Memory B cell (primary cell): ENCODE measurements at regions not wholly inside any gene's neighbourhood (a gene's known extent, or its start where the extent isn't known, plus 50 kb on each side); places are given as distances from the start of the nearest gene placed in this dataset.
A peak's percentile ranks its signal among the peaks of the same experiment; 100 is the strongest.

ENCODE experiments used
- ATAC-seq: fragments of 150-1000 bp; cut with Tn5 transposase; 2 replicates; pipeline ENCODE4 v1.10.0; 2021; ENCODE audit warnings: low read depth, mild to moderate bottlenecking, moderate library complexity
- DNase-seq, 2 donors: peaks; one replicate each; pipeline ENCODE4 v3.0.0; 2022; ENCODE audit warnings: low spot score in 2 of 2
- H3K27ac Mint-ChIP-seq: one replicate; pipeline ENCODE4 v1.8.0; 2022; ENCODE audit warnings: mild to moderate bottlenecking, moderate library complexity, mixed read lengths
- H3K27me3 Mint-ChIP-seq: one replicate; pipeline ENCODE4 v1.8.0; 2022; ENCODE audit warnings: mixed read lengths
- H3K36me3 Mint-ChIP-seq: one replicate; pipeline ENCODE4 v1.8.0; 2022; ENCODE audit warnings: mild to moderate bottlenecking, mixed read lengths
- H3K4me1 Mint-ChIP-seq: one replicate; pipeline ENCODE4 v1.8.0; 2022; ENCODE audit warnings: mixed read lengths
- H3K4me3 Mint-ChIP-seq: one replicate; pipeline ENCODE4 v1.8.0; 2022; ENCODE audit warnings: mild to moderate bottlenecking, moderate library complexity, mixed read lengths
- H3K9me3 Mint-ChIP-seq: one replicate; pipeline ENCODE4 v1.8.0; 2022; ENCODE audit warnings: mixed read lengths

- no peak for ATAC-seq
- Mint-ChIP-seq H3K9me3 (no peaks in the 10 kb centered on the region), H3K4me1 (peaks cover 19% of the 10 kb centered on the region), H3K27me3 (no peaks in the 10 kb centered on the region), H3K4me3 (peak overlapping the region; percentile 73), H3K36me3 (no peaks in the 10 kb centered on the region), H3K27ac (peak overlapping the region; percentile 92)
- no peak for DNase-seq
These were observed 65.3 kb upstream of the IL12A start for GRCh38 chr3:159923336-159923735.

- H3K9me3 Mint-ChIP-seq: no peaks in the 10 kb centered on the region
- H3K27ac Mint-ChIP-seq: no peak overlapping the region
- H3K36me3 Mint-ChIP-seq: no peaks in the 10 kb centered on the region
- peaks cover 22% of the 10 kb centered on the region for H3K4me1 Mint-ChIP-seq
- ATAC-seq: no peak
- H3K4me3 Mint-ChIP-seq: no peak overlapping the region
- DNase-seq: no peak
- H3K27me3 Mint-ChIP-seq: no peaks in the 10 kb centered on the region
These were observed 64.7 kb upstream of the IL12A start for GRCh38 chr3:159923956-159924355.

- DNase-seq (no peak), ATAC-seq (no peak)
- Mint-ChIP-seq H3K9me3 (no peaks in the 10 kb centered on the region), H3K27me3 (no peaks in the 10 kb centered on the region), H3K36me3 (no peaks in the 10 kb centered on the region), H3K4me1 (peaks cover 22% of the 10 kb centered on the region), H3K4me3 (no peak overlapping the region), H3K27ac (no peak overlapping the region)
These were observed 64.2 kb upstream of the IL12A start for GRCh38 chr3:159924411-159924810.

- Mint-ChIP-seq H3K9me3 (no peaks in the 10 kb centered on the region), H3K4me3 (no peak overlapping the region), H3K36me3 (no peaks in the 10 kb centered on the region), H3K27ac (no peak overlapping the region), H3K4me1 (peaks cover 18% of the 10 kb centered on the region), H3K27me3 (no peaks in the 10 kb centered on the region)
- DNase-seq (no peak), ATAC-seq (no peak)
These were observed 63.4 kb upstream of the IL12A start for GRCh38 chr3:159925248-159925647.

GRCh38 chr3:159926573-159926972 lies 62.1 kb upstream of the IL12A start:
- no peaks in the 10 kb centered on the region for H3K36me3 Mint-ChIP-seq
- DNase-seq: no peak
- H3K27me3 Mint-ChIP-seq: no peaks in the 10 kb centered on the region
- no peak overlapping the region for H3K27ac Mint-ChIP-seq
- H3K9me3 Mint-ChIP-seq: no peaks in the 10 kb centered on the region
- peaks cover 18% of the 10 kb centered on the region for H3K4me1 Mint-ChIP-seq
- no peak overlapping the region for H3K4me3 Mint-ChIP-seq
- no peak for ATAC-seq

- DNase-seq (no peak), ATAC-seq (no peak)
- Mint-ChIP-seq H3K9me3 (peaks cover under 1% of the 10 kb centered on the region), H3K27ac (peak overlapping the region; percentile 1), H3K36me3 (peaks cover under 1% of the 10 kb centered on the region), H3K4me1 (peaks cover 10% of the 10 kb centered on the region), H3K4me3 (no peak overlapping the region), H3K27me3 (no peaks in the 10 kb centered on the region)
These were observed 60.6 kb upstream of the IL12A start for GRCh38 chr3:159928071-159928491.

- ATAC-seq (no peak), DNase-seq (no peak)
- Mint-ChIP-seq H3K4me1 (peaks cover 7% of the 10 kb centered on the region), H3K36me3 (peaks cover 3% of the 10 kb centered on the region), H3K9me3 (peaks cover 2% of the 10 kb centered on the region), H3K4me3 (no peak overlapping the region), H3K27me3 (no peaks in the 10 kb centered on the region), H3K27ac (peak overlapping the region; percentile 1)
These were observed 60.0 kb upstream of the IL12A start for GRCh38 chr3:159928666-159929065.

- peak; percentile 31 for ATAC-seq
- no peaks in the 10 kb centered on the region for H3K27me3 Mint-ChIP-seq
- no peak overlapping the region for H3K27ac Mint-ChIP-seq
- no peak overlapping the region for H3K4me3 Mint-ChIP-seq
- peaks cover 4% of the 10 kb centered on the region for H3K36me3 Mint-ChIP-seq
- DNase-seq: no peak
- H3K9me3 Mint-ChIP-seq: peaks cover 5% of the 10 kb centered on the region
- H3K4me1 Mint-ChIP-seq: peaks cover 4% of the 10 kb centered on the region
These were observed 59.2 kb upstream of the IL12A start for GRCh38 chr3:159929171-159930141.

GRCh38 chr3:159934216-159934615 lies 54.4 kb upstream of the IL12A start:
- Mint-ChIP-seq H3K9me3 (peaks cover 13% of the 10 kb centered on the region), H3K4me1 (no peaks in the 10 kb centered on the region), H3K27me3 (peaks cover 2% of the 10 kb centered on the region), H3K27ac (no peak overlapping the region), H3K4me3 (no peak overlapping the region), H3K36me3 (peaks cover 10% of the 10 kb centered on the region)
- ATAC-seq (no peak), DNase-seq (no peak)

GRCh38 chr3:159936541-159936940 lies 52.1 kb upstream of the IL12A start:
- Mint-ChIP-seq H3K36me3 (peaks cover 10% of the 10 kb centered on the region), H3K4me1 (no peaks in the 10 kb centered on the region), H3K27me3 (peaks cover 2% of the 10 kb centered on the region), H3K27ac (no peak overlapping the region), H3K4me3 (no peak overlapping the region), H3K9me3 (peaks cover 13% of the 10 kb centered on the region)
- ATAC-seq (no peak), DNase-seq (no peak)

GRCh38 chr3:159937561-159938166 lies 51.0 kb upstream of the IL12A start:
- DNase-seq (no peak), ATAC-seq (no peak)
- Mint-ChIP-seq H3K27me3 (peaks cover 2% of the 10 kb centered on the region), H3K9me3 (peaks cover 13% of the 10 kb centered on the region), H3K4me3 (no peak overlapping the region), H3K4me1 (no peaks in the 10 kb centered on the region), H3K27ac (no peak overlapping the region), H3K36me3 (peaks cover 10% of the 10 kb centered on the region)

- DNase-seq (no peak), ATAC-seq (no peak)
- H3K27ac Mint-ChIP-seq: no peak overlapping the region
- peaks cover 11% of the 10 kb centered on the region for H3K9me3 Mint-ChIP-seq
- peaks cover 6% of the 10 kb centered on the region for H3K27me3 Mint-ChIP-seq
- H3K4me1 Mint-ChIP-seq: no peaks in the 10 kb centered on the region
- no peak overlapping the region for H3K4me3 Mint-ChIP-seq
- H3K36me3 Mint-ChIP-seq: peaks cover 7% of the 10 kb centered on the region
These were observed 49.9 kb upstream of the IL12A start for GRCh38 chr3:159938714-159939113.
